Mesothelial cell of epicardium (in vitro differentiated cells): ENCODE measurements at regions not wholly inside any gene's neighbourhood (a gene's known extent, or its start where the extent isn't known, plus 50 kb on each side); places are given as distances from the start of the nearest gene placed in this dataset.
A peak's percentile ranks its signal among the peaks of the same experiment; 100 is the strongest.

Experiments used
- DNase-seq, 2 experiments: peaks; one replicate each; pipeline ENCODE4 v3.0.0; 2021; ENCODE audit warnings: low spot score in 2 of 2; ENCODE audit not compliant: unreplicated experiment in 2 of 2
- H3K27ac Mint-ChIP-seq: 2 replicates; pipeline ENCODE4 v1.8.0; 2021; ENCODE audit warnings: mixed read lengths
- H3K27me3 Mint-ChIP-seq: 2 replicates; pipeline ENCODE4 v1.8.0; 2021; ENCODE audit warnings: low read depth, mixed read lengths
- H3K36me3 Mint-ChIP-seq: 2 replicates; pipeline ENCODE4 v1.8.0; 2021; ENCODE audit warnings: mixed read lengths
- H3K4me1 Mint-ChIP-seq: 2 replicates; pipeline ENCODE4 v1.8.0; 2021; ENCODE audit warnings: mixed read lengths
- H3K4me3 Mint-ChIP-seq: 2 replicates; pipeline ENCODE4 v1.8.0; 2021; ENCODE audit warnings: mild to moderate bottlenecking, moderate library complexity, mixed read lengths
- H3K9me3 Mint-ChIP-seq: 2 replicates; pipeline ENCODE4 v1.8.0; 2021; ENCODE audit warnings: mixed read lengths
- TF ChIP-seq, protein P1 (sequence below): fragments of 200-600 bp; sonication (generic); IDR thresholded peaks from one replicate; pipeline ENCODE4 v1.5.0; 2021; ENCODE audit warnings: antibody characterized with exemption; ENCODE audit not compliant: unreplicated experiment

DNA sequence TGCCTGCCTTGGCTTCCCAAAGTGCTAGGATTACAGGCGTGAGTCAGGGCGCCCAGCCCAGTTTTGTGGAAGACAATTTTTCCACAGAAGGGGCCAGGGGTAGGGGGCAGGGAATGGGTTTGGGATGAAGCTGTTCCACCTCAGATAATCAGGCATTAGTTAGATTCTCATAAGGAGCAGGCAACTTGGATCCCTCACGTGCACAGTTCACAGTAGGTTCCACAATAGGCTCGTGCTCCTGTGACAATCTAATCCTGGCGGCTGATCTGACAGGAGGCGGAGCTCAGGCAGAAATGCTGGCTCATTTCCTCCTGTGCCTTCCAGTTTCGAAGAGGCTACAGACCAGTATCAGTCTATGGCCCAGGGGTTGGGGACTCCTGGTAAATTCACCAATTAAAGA is 491.6 kb upstream of the AADAT start:
- Mint-ChIP-seq H3K9me3 (peaks cover 24% of the 10 kb centered on the region), H3K4me1 (peaks cover 19% of the 10 kb centered on the region), H3K36me3 (peaks cover 6% of the 10 kb centered on the region), H3K27ac (no peak overlapping the region), H3K4me3 (no peak overlapping the region), H3K27me3 (no peaks in the 10 kb centered on the region)
- no peak for DNase-seq
- TF ChIP-seq, protein P1, sequence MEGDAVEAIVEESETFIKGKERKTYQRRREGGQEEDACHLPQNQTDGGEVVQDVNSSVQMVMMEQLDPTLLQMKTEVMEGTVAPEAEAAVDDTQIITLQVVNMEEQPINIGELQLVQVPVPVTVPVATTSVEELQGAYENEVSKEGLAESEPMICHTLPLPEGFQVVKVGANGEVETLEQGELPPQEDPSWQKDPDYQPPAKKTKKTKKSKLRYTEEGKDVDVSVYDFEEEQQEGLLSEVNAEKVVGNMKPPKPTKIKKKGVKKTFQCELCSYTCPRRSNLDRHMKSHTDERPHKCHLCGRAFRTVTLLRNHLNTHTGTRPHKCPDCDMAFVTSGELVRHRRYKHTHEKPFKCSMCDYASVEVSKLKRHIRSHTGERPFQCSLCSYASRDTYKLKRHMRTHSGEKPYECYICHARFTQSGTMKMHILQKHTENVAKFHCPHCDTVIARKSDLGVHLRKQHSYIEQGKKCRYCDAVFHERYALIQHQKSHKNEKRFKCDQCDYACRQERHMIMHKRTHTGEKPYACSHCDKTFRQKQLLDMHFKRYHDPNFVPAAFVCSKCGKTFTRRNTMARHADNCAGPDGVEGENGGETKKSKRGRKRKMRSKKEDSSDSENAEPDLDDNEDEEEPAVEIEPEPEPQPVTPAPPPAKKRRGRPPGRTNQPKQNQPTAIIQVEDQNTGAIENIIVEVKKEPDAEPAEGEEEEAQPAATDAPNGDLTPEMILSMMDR, result no peak

DNA sequence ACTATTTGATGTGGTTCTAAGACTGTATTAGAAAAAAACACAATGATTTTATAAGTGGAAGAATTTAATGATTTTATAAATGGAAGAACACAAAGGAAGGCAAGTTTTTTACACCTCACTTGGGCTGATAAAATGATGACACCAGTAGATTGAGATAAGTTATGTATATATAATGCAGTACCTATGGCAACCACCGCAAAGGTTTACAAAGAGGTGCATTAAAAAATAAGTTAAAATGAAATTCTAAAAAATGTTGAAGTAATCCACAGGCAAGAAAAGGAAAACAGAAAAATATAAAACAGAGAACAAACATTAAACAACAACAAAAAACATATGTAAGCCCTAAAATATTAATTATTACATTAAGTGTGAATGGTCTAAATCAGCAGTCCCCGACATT is 490.9 kb upstream of the AADAT start:
- H3K4me1 Mint-ChIP-seq, result peaks cover 17% of the 10 kb centered on the region
- H3K4me3 Mint-ChIP-seq, result no peak overlapping the region
- no peak overlapping the region for H3K27ac Mint-ChIP-seq
- TF ChIP-seq, protein P1, result peak; percentile 30
- peaks cover 24% of the 10 kb centered on the region for H3K9me3 Mint-ChIP-seq
- no peak for DNase-seq
- peaks cover 6% of the 10 kb centered on the region for H3K36me3 Mint-ChIP-seq
- no peaks in the 10 kb centered on the region for H3K27me3 Mint-ChIP-seq

DNA sequence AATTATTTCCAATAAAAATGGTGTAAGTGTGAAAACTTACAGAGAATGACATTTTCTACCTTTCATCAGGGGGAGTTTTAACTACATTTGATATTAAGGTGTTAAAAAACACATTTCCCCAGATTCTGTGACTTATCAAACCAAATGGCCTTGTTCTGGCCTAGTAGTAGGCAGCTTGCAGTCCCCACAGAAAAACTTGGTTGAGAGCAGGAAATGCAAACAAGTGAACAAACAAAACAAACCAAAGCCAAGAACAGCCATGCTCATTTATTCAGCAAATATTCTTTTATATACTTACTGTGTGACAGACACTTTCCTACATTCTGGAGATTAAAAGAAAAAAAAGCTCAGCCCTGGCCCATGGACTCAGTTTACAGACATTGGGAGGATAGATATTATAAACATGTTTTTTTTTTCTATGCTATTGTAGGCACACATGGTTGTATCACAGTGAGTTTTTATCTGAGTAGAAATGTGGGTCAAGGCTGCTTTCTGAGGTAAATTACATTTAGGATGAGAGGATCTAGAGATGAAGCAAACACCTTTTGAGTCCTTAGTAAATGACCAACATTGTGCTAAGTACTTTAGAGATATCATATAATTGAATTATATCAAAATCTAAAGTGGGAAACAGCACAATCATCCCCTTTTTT is 449.2 kb upstream of the AADAT start:
- peaks cover 3% of the 10 kb centered on the region for H3K27me3 Mint-ChIP-seq
- TF ChIP-seq, protein P1, result no peak
- H3K9me3 Mint-ChIP-seq, result peaks cover 24% of the 10 kb centered on the region
- no peaks in the 10 kb centered on the region for H3K36me3 Mint-ChIP-seq
- no peak overlapping the region for H3K27ac Mint-ChIP-seq
- no peak overlapping the region for H3K4me3 Mint-ChIP-seq
- peaks cover 2% of the 10 kb centered on the region for H3K4me1 Mint-ChIP-seq
- DNase-seq, result no peak

DNA sequence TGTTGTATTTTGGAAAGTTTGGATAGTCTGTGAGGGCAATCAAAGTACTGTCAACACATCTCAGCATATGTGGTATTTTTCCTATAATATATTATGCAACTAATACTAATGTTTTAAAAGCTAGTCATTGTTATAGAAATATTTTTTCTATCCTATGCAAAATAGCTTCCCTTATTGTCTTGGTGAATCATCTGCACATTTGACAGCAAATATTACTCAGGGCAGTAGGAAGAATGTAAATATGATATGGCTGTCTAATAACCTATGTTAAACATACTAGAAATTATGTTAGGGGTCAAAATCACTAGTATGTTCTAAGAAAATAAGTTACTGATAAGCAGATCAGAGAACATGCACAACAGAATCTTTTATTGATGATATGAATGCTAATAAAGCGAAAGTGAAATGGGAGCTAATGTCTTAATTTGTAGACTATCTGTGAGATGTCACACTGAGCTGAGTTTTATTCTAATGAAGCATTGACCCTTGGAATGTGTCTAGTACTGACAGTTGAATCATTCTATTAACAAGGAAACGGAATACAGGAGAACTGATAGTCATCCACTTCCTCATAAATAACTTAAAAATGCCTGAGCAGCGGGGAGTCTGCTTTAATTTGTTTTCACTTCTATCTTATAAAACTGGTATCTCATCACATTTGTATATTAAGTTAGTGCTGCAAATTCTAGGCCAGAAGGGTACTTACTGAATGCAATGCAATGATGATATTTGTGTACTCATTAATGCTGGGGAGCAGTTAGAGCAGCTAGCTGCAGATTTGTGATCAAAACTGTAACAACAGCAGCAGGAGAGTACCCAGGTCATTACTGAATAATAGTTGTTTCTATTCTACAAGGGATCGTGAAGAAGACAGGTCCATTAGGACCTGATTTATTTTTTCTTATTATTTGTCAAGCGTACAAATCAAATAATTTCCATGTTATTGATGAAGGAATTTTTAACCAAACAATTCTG is 440.3 kb upstream of the AADAT start:
- Mint-ChIP-seq H3K27ac (no peak overlapping the region), H3K4me3 (no peak overlapping the region), H3K4me1 (peaks cover 12% of the 10 kb centered on the region), H3K9me3 (peaks cover 5% of the 10 kb centered on the region), H3K27me3 (peaks cover 5% of the 10 kb centered on the region), H3K36me3 (no peaks in the 10 kb centered on the region)
- DNase-seq, result no peak
- TF ChIP-seq, protein P1, result no peak

DNA sequence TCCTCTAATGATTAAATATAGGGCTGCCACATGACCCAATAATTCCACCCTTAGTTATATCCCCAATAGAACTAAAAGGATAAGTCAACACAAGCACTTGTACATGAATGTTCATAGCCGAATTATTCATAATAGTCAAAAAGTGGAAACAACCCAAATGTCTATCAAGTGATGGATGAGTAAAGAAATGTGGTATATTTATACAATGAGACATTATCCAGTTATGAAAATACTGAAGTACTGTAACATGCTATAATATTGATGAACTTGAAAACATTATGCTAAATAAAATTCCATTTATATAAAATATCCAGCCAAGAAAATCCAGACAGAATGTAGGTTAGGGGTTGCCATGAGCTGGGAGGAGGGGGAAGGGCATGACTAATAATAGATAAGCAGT is 436.7 kb upstream of the AADAT start:
- Mint-ChIP-seq H3K36me3 (no peaks in the 10 kb centered on the region), H3K27ac (no peak overlapping the region), H3K4me1 (peaks cover 12% of the 10 kb centered on the region), H3K4me3 (no peak overlapping the region), H3K9me3 (no peaks in the 10 kb centered on the region), H3K27me3 (no peaks in the 10 kb centered on the region)
- DNase-seq, result no peak
- TF ChIP-seq, protein P1, result no peak
